ENCODE measurements at regions not wholly inside any gene's neighbourhood (a gene's known extent, or its start where the extent isn't known, plus 50 kb on each side); places are given as distances from the start of the nearest gene placed in this dataset.

DNA sequence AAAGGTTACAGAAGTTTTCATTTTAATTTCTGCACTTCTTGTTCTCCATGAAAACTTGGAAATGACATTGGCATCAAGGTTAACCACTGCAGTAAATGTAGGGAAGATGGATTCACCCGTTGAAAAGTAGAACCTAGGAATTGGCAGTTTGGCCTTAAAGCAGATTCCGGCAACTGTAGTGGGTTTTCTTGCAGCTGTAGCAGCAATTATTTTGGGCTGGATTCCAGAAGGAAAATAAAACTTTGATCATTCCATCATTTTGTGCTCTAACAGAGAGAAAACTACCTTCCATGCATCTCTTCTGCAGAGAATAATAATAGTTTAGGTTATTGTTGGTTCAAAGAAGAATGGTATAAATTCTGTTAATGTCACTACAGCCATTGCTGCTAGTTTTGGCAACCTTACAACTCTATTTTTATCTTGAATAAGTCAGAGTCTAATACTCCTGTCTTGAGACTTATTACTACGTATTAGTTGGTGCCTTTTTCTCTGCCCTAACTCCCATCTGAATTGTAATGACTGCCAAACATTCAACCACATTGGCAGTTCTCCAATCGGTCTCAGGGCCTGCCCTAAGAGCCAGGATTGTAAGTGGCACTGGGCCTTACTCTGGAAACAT lies 178.1 kb upstream of the PIEZO2 start:
- TF ChIP-seq ZNF274 (IDR thresholded peaks at IDR 0.05; ENCODE audit: low read depth, low read length) (no peak), YY1 (IDR thresholded peaks at IDR 0.05; ENCODE audit: extremely low read depth, insufficient replicate concordance, low read depth, low read length) (no peak), JUND (IDR thresholded peaks at IDR 0.05) (no peak), REST (IDR thresholded peaks at IDR 0.05; ENCODE audit: low read depth) (no peak), TCF7L2 (IDR thresholded peaks at IDR 0.05; ENCODE audit: borderline replicate concordance, extremely low read depth, insufficient read depth, insufficient read length) (no peak), EGR1 (IDR thresholded peaks at IDR 0.05; ENCODE audit: low read depth) (no peak)
- TF ChIP-seq, protein P1, sequence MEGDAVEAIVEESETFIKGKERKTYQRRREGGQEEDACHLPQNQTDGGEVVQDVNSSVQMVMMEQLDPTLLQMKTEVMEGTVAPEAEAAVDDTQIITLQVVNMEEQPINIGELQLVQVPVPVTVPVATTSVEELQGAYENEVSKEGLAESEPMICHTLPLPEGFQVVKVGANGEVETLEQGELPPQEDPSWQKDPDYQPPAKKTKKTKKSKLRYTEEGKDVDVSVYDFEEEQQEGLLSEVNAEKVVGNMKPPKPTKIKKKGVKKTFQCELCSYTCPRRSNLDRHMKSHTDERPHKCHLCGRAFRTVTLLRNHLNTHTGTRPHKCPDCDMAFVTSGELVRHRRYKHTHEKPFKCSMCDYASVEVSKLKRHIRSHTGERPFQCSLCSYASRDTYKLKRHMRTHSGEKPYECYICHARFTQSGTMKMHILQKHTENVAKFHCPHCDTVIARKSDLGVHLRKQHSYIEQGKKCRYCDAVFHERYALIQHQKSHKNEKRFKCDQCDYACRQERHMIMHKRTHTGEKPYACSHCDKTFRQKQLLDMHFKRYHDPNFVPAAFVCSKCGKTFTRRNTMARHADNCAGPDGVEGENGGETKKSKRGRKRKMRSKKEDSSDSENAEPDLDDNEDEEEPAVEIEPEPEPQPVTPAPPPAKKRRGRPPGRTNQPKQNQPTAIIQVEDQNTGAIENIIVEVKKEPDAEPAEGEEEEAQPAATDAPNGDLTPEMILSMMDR (IDR thresholded peaks at IDR 0.05 in 2 of 3, conservative IDR thresholded peaks at IDR 0.05 in 1 of 3; ENCODE audit: borderline replicate concordance in 1 of 3, insufficient read depth in 1 of 3, low read depth in 2 of 3, low read length in 2 of 3) = no peak
- Histone ChIP-seq H4K20me1 (ENCODE audit: insufficient read depth) (no peaks in the 10 kb centered on the region), H3K9me3 (ENCODE audit: control insufficient read depth in 1 of 2, insufficient read depth in 1 of 2, low read depth in 1 of 2, low read length in 2 of 2) (no peaks in the 10 kb centered on the region), H3K79me2 (ENCODE audit: insufficient read depth, low read length) (no peaks in the 10 kb centered on the region), H3K4me3 (replicated peaks in 1 of 2; ENCODE audit: low read depth in 1 of 2, low read length in 2 of 2) (no peak overlapping the region), H3K27ac (ENCODE audit: low read depth, low read length) (no peak overlapping the region), H3K4me2 (ENCODE audit: low read length) (no peak overlapping the region), H3K27me3 (ENCODE audit: insufficient read depth, low read length) (peaks cover 3% of the 10 kb centered on the region; the same call in 1 of the 2 replicates), H3K4me1 (ENCODE audit: control insufficient read depth in 1 of 2, insufficient read depth in 2 of 2, low read length in 2 of 2) (peaks cover 0 to 12% of the 10 kb centered on the region in 2 experiments; a peak in 2 of 4 replicates), H2AFZ (ENCODE audit: low read depth, low read length, poor library complexity, severe bottlenecking) (no peak overlapping the region), H3K9me2 (ENCODE audit: insufficient read depth) (no peaks in the 10 kb centered on the region), H3K9ac (ENCODE audit: low read length) (no peak overlapping the region), H3K36me3 (ENCODE audit: control insufficient read depth in 1 of 2, insufficient read depth in 2 of 2, low read length in 2 of 2) (no peaks in the 10 kb centered on the region)
- intact Hi-C loops (cut with micrococcal nuclease) = no loop called here
- ChIA-PET RAD21 (ENCODE audit: low non-redundant PET in 1 of 2, low total read pairs in 2 of 2, uncharacterized antibody in 2 of 2, unreplicated experiment in 2 of 2) (no interaction called here), CTCF (no interaction called here), POLR2A (no interaction called here)
- no peak for ATAC-seq
- no peak for DNase-seq (ENCODE audit: low read depth, low spot score)
- BruUV-seq (replicated peaks) = no TSS peak

Measured in HCT116 (cell line).